K562 (cell line): ENCODE measurements at regions not wholly inside any gene's neighbourhood (a gene's known extent, or its start where the extent isn't known, plus 50 kb on each side); places are given as distances from the start of the nearest gene placed in this dataset.

Experiments used
- ATAC-seq: fragments of 200-7000 bp; cut with Tn5 transposase; 3 replicates; pipeline ENCODE4 v1.9.1; 2020; ENCODE audit warnings: moderate library complexity
- BruUV-seq: library from RNA; stranded (reverse); fragments of 400-500 nt; replicated peaks from 2 replicates; lab custom pipeline; 2021; lab: Mats Ljungman, UMichigan
- CTCF ChIA-PET: fragments of 300-600 bp; formaldehyde crosslinking; extraction: SDS; loops from one replicate; lab custom pipeline; 2021; ENCODE audit warnings: low intra/inter-chr PET ratio; lab: Yijun Ruan, JAX
- POLR2A ChIA-PET: fragments of 300-600, 350-650 bp; sonication (Branson Sonifier 250); formaldehyde crosslinking; extraction: SDS; loops from one replicate; lab custom pipeline; 2021; ENCODE audit warnings: antibody characterized with exemption, inconsistent platforms; lab: Yijun Ruan, JAX
- DNase-seq, 4 experiments: peaks; one replicate each; pipeline versions ENCODE4 v3.0.0 to v3.0.0-alpha.2; 2011 to 2018; ENCODE audit warnings: low spot score in 3 of 4, mixed read lengths in 3 of 4; ENCODE audit errors: extremely low read depth in 1 of 4
- FAIRE-seq: peaks from 2 replicates; lab custom pipeline; 2011; peaks lifted over from hg19 to GRCh38; lab: Jason Lieb, UNC
- H2AFZ ChIP-seq: 2 replicates; pipeline ENCODE4 v1.6.0; 2011; ENCODE audit warnings: low read depth, low read length, control low read depth, inconsistent platforms
- H3K27ac ChIP-seq: fragments of 200-600 bp; 3 replicates; pipeline ENCODE4 v1.8.0; 2011; ENCODE audit warnings: low read depth, mild to moderate bottlenecking, control low read depth, inconsistent platforms, low read length, moderate library complexity, mixed read lengths; ENCODE audit errors: extremely low read depth
- H3K27me3 ChIP-seq, 2 experiments: fragments of 300-600 bp in 1 of 2; 2 replicates in 1 of 2; 3 replicates in 1 of 2; pipeline versions ENCODE4 v1.6.0 to v1.8.0; 2011; ENCODE audit warnings: inconsistent platforms in 2 of 2, low read length in 2 of 2, mild to moderate bottlenecking in 1 of 2, mixed read lengths in 1 of 2, moderate library complexity in 1 of 2; ENCODE audit not compliant: control insufficient read depth in 2 of 2, insufficient read depth in 2 of 2
- H3K36me3 ChIP-seq: fragments of 300-600 bp; 3 replicates; pipeline ENCODE4 v1.8.0; 2011; ENCODE audit warnings: mild to moderate bottlenecking, low read length, inconsistent platforms; ENCODE audit not compliant: control insufficient read depth, insufficient read depth
- H3K4me1 ChIP-seq, 2 experiments: fragments of 200-600 bp in 1 of 2; replicated peaks in 1 of 2; 2 replicates in 1 of 2; 3 replicates in 1 of 2; pipeline versions ENCODE4 v1.5.1 to v1.8.0; 2011; ENCODE audit warnings: inconsistent platforms in 2 of 2, low read length in 2 of 2, mild to moderate bottlenecking in 1 of 2, mixed read lengths in 1 of 2, moderate library complexity in 1 of 2; ENCODE audit not compliant: control insufficient read depth in 2 of 2, insufficient read depth in 2 of 2
- H3K4me2 ChIP-seq: 2 replicates; pipeline ENCODE4 v1.6.1; 2011; ENCODE audit warnings: low read length, control low read depth, inconsistent platforms, mixed read lengths; ENCODE audit not compliant: insufficient read depth
- H3K4me3 ChIP-seq: fragments of 200-600 bp; sonication (generic), shearing (Covaris generic); 2 replicates; pipeline ENCODE4 v1.5.1; 2016; ENCODE audit warnings: control low read depth, inconsistent platforms
- H3K79me2 ChIP-seq: fragments of 200-600 bp; 3 replicates; pipeline ENCODE4 v1.8.0; 2011; ENCODE audit warnings: low read length, inconsistent platforms; ENCODE audit not compliant: control insufficient read depth, insufficient read depth
- H3K9ac ChIP-seq, 2 experiments: 2 replicates each; pipeline versions ENCODE4 v1.6.0 to v1.6.1; 2011; ENCODE audit warnings: low read depth in 2 of 2, low read length in 2 of 2, control low read depth in 1 of 2, inconsistent platforms in 1 of 2, mild to moderate bottlenecking in 1 of 2, mixed read lengths in 1 of 2; ENCODE audit not compliant: insufficient read depth in 1 of 2
- H3K9me1 ChIP-seq: one replicate; pipeline ENCODE4 v1.6.0; 2011; ENCODE audit warnings: inconsistent platforms, mild to moderate bottlenecking, low read length, moderate library complexity; ENCODE audit not compliant: control insufficient read depth, insufficient read depth
- H3K9me3 ChIP-seq: replicated peaks from 2 replicates; pipeline ENCODE4 v1.5.1; 2011; ENCODE audit warnings: low read depth, low read length, inconsistent platforms; ENCODE audit not compliant: control insufficient read depth, insufficient read depth
- H4K20me1 ChIP-seq: replicated peaks from 2 replicates; pipeline ENCODE4 v1.6.1; 2011; ENCODE audit warnings: low read length, inconsistent platforms, mixed read lengths; ENCODE audit not compliant: control insufficient read depth, insufficient read depth
- CEBPZ ChIP-seq: fragments of 150-350 bp; IDR thresholded peaks from 2 replicates; pipeline ENCODE4 v1.6.1; 2014; ENCODE audit warnings: low read depth, mild to moderate bottlenecking, low read length, borderline replicate concordance
- CTCF ChIP-seq, 3 experiments: IDR thresholded peaks in 2 of 3; conservative IDR thresholded peaks in 1 of 3; 2 replicates each; pipeline ENCODE4 v1.5.1; 2011 to 2012; ENCODE audit warnings: low read length in 3 of 3, mild to moderate bottlenecking in 3 of 3, control low read depth in 2 of 3, improper control_type of control experiment in 1 of 3, inconsistent platforms in 1 of 3, low read depth in 1 of 3, mixed read lengths in 1 of 3, moderate library complexity in 1 of 3; ENCODE audit not compliant: insufficient read depth in 2 of 3
- ETV5 ChIP-seq: sonication (generic); formaldehyde crosslinking; IDR thresholded peaks from 2 replicates; pipeline ENCODE4 v1.4.0; 2020; ENCODE audit warnings: low read depth, mild to moderate bottlenecking, missing genetic modification reagents
- MCM2 ChIP-seq: fragments of 450-650 bp; IDR thresholded peaks from 2 replicates; pipeline ENCODE4 v1.6.1; 2017; ENCODE audit warnings: low read depth, mild to moderate bottlenecking
- POU5F1 ChIP-seq: fragments of 150-350 bp; IDR thresholded peaks from 2 replicates; pipeline ENCODE4 v1.6.1; 2014; ENCODE audit warnings: borderline replicate concordance, low read length, low read depth, mild to moderate bottlenecking; ENCODE audit not compliant: partially characterized antibody
- SUPT5H ChIP-seq: fragments of 450-650 bp; IDR thresholded peaks from 2 replicates; pipeline ENCODE4 v1.6.1; 2016
- TBL1XR1 ChIP-seq, 2 experiments: IDR thresholded peaks; 2 replicates each; pipeline ENCODE4 v1.6.1; 2012; ENCODE audit warnings: improper control_type of control experiment in 2 of 2, low read length in 2 of 2, mild to moderate bottlenecking in 1 of 2
- ZBED1 ChIP-seq: IDR thresholded peaks from 2 replicates; pipeline ENCODE4 v1.6.1; 2014
- ZC3H11A ChIP-seq: IDR thresholded peaks from 2 replicates; pipeline ENCODE4 v1.6.1; 2012; ENCODE audit warnings: low read depth, low read length, improper control_type of control experiment
- ZNF12 ChIP-seq: sonication (generic); formaldehyde crosslinking; IDR thresholded peaks from 2 replicates; pipeline ENCODE4 v1.4.0; 2020; ENCODE audit warnings: mild to moderate bottlenecking, missing genetic modification reagents
- WGBS: fragments of 100-300 bp; shearing (Covaris generic); methylation state at CpG from one replicate; pipeline ENCODE4 v1.1.6; 2016; ENCODE audit warnings: low coverage, mixed read lengths; ENCODE audit not compliant: insufficient coverage; ENCODE audit errors: missing lambda C conversion rate; 5-methylcytosine and 5-hydroxymethylcytosine counted together
- in situ Hi-C: fragments of 300-500 bp; cut with MboI; formaldehyde crosslinking; loops from 4 replicates; pipeline ENCODE4 v1.15.0; 2018; ENCODE audit warnings: inconsistent platforms, mixed read lengths
- intact Hi-C: fragments of 100-400 bp; cut with micrococcal nuclease; formaldehyde crosslinking; loops from 2 replicates; pipeline ENCODE4 v1.14.2; 2022
- TF ChIP-seq, protein P1 (sequence below), 3 experiments: fragments of 200-800 bp in 1 of 3; sonication (Bioruptor generic) in 1 of 3; sonication (generic) in 1 of 3; formaldehyde crosslinking in 1 of 3; IDR thresholded peaks; 2 replicates each; pipeline versions ENCODE4 v1.6.1 to v1.8.0; 2016 to 2022; ENCODE audit warnings: mild to moderate bottlenecking in 2 of 3, missing compliant biosample characterization in 2 of 3, missing genetic modification characterization in 2 of 3, missing genetic modification reagents in 1 of 3
- TF ChIP-seq, protein P2 (sequence below): fragments of 250-450 bp; sonication (Bioruptor Pico); IDR thresholded peaks from 2 replicates; pipeline ENCODE4 v1.8.0; 2022; ENCODE audit warnings: inconsistent platforms, mild to moderate bottlenecking, moderate library complexity, borderline replicate concordance

DNA sequence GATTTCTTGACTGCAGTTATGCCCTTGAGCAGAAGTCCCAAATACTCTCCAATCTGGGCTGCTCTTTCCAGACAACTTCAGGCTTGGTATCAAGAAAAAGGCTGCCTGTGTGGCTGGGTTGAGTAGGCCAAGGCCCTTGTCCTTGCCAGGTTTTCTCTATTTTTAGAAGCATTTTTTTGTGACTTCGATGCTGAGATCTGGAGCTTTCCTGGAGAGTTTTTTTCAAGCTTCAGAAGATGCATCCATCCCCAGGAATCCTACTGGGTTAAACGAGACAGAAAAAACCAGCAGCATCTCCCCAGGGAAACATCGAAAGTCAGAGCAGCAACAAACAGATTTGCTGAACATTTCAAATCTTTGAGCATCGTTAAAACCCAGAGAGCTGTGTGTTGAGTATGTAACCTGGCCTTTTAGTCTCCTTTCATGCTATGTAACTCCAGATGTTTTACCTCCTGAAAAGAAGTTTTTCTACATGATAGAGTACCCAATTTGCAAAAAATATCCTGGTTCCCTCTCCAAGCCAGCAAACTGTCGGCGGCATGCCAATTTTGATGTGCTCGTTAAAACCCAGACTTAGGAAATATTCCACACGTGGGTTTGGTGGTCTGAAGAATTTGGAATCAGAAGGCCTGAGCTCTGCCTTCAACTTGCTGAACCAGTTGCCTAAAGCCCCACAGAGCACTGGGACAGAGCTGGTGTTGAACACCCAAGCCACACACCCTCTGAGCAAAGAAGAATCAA lies 98.1 kb upstream of the ALDH1B1 start:
- no peak for FAIRE-seq
- Histone ChIP-seq H3K27ac (no peak overlapping the region), H3K4me2 (no peak overlapping the region), H4K20me1 (no peaks in the 10 kb centered on the region; the same call in 1 of the 2 replicates), H3K9me3 (no peaks in the 10 kb centered on the region), H3K4me1 (no peaks in the 10 kb centered on the region), H2AFZ (no peak overlapping the region), H3K27me3 (peaks cover 9 to 27% of the 10 kb centered on the region in 2 experiments), H3K79me2 (no peaks in the 10 kb centered on the region), H3K4me3 (no peak overlapping the region), H3K9ac (no peak overlapping the region), H3K9me1 (no peaks in the 10 kb centered on the region), H3K36me3 (no peaks in the 10 kb centered on the region)
- TF ChIP-seq SUPT5H (no peak), ETV5 (CRISPR knock-in tag) (no peak), CTCF (IDR thresholded peaks at IDR 0.05 in 2 of 3, conservative IDR thresholded peaks at IDR 0.05 in 1 of 3; ENCODE audit: insufficient read depth in 2 of 3, low read depth in 1 of 3, low read length in 3 of 3) (no peak), ZNF12 (CRISPR knock-in tag) (no peak), TBL1XR1 (IDR thresholded peaks at IDR 0.05; ENCODE audit: low read length in 2 of 2) (no peak), ZC3H11A (no peak), POU5F1 (no peak), CEBPZ (no peak), ZBED1 (no peak), MCM2 (no peak)
- TF ChIP-seq, protein P1, sequence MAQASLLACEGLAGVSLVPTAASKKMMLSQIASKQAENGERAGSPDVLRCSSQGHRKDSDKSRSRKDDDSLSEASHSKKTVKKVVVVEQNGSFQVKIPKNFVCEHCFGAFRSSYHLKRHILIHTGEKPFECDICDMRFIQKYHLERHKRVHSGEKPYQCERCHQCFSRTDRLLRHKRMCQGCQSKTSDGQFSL (CRISPR knock-in tag; IDR thresholded peaks at IDR 0.05), result no peak
- TF ChIP-seq, protein P1 (tag; IDR thresholded peaks at IDR 0.05), result no peak
- TF ChIP-seq, protein P2, sequence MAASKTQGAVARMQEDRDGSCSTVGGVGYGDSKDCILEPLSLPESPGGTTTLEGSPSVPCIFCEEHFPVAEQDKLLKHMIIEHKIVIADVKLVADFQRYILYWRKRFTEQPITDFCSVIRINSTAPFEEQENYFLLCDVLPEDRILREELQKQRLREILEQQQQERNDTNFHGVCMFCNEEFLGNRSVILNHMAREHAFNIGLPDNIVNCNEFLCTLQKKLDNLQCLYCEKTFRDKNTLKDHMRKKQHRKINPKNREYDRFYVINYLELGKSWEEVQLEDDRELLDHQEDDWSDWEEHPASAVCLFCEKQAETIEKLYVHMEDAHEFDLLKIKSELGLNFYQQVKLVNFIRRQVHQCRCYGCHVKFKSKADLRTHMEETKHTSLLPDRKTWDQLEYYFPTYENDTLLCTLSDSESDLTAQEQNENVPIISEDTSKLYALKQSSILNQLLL, result no peak
- in situ Hi-C loops, result no loop called here
- WGBS, result 2% methylated on average over 8 of the region's 8 CpGs
- CTCF ChIA-PET, result no interaction called here
- no TSS peak for BruUV-seq
- intact Hi-C loops, result no loop called here
- DNase-seq, result no peak
- POLR2A ChIA-PET, result no interaction called here
- no peak for ATAC-seq
